Spleen (tissue), 7 donors: ENCODE measurements at regions not wholly inside any gene's neighbourhood (a gene's known extent, or its start where the extent isn't known, plus 50 kb on each side); places are given as distances from the start of the nearest gene placed in this dataset.

Experiments used
- CTCF ChIP-seq, 11 experiments: fragments of 200-600 bp in 7 of 11; fragments of 450-650 bp in 4 of 11; sonication (generic) in 4 of 11; IDR thresholded peaks in 8 of 11; conservative IDR thresholded peaks in 3 of 11; 1 replicate in 7 of 11; 2 replicates in 4 of 11; pipeline versions ENCODE4 v1.4.0 to v1.8.0; 2016 to 2021; ENCODE audit warnings: antibody characterized with exemption in 11 of 11, inconsistent platforms in 4 of 11, mild to moderate bottlenecking in 1 of 11
- POLR2A ChIP-seq, 3 donors: fragments of 450-650 bp; IDR thresholded peaks; one replicate each; pipeline ENCODE4 v1.5.1; 2017; ENCODE audit warnings: antibody characterized with exemption in 3 of 3, mild to moderate bottlenecking in 1 of 3
- POLR2AphosphoS5 ChIP-seq, 3 donors: sonication (generic); formaldehyde crosslinking; IDR thresholded peaks; one replicate each; pipeline ENCODE4 v1.5.1; 2017; ENCODE audit warnings: antibody characterized with exemption in 3 of 3
- donor health status: DM: no; HTN: no; CAD: no; lungs with moderate emphysema.
- donor health status: DM: no; HTN: no; CAD: no.
- donor health status: DM: no; HTN: no; CAD: no.

GRCh38 chr13:80778297-80778696, 437.4 kb upstream of the SPRY2 start:
- TF ChIP-seq CTCF (IDR thresholded peaks at IDR 0.05 in 8 of 11, conservative IDR thresholded peaks at IDR 0.05 in 3 of 11) (no peak), POLR2AphosphoS5 (IDR thresholded peaks at IDR 0.05) (no peak), POLR2A (IDR thresholded peaks at IDR 0.05) (no peak)
